ENCODE measurements at regions not wholly inside any gene's neighbourhood (a gene's known extent, or its start where the extent isn't known, plus 50 kb on each side); places are given as distances from the start of the nearest gene placed in this dataset.

GRCh38 chr5:38675443-38675842 is 119.0 kb upstream of the LIFR start:
- TF ChIP-seq CTCF (IDR thresholded peaks at IDR 0.05) = no peak
- TF ChIP-seq POLR2A (IDR thresholded peaks at IDR 0.05) = no peak
